NB4 (cell line): ENCODE measurements at regions not wholly inside any gene's neighbourhood (a gene's known extent, or its start where the extent isn't known, plus 50 kb on each side); places are given as distances from the start of the nearest gene placed in this dataset.
"Not testable (repeated sequence)": the region's sequence is repeated elsewhere in the genome, so short reads cannot be mapped to it uniquely, and the experiment has no call there.

Experiments
- DNase-seq: peaks from one replicate; pipeline ENCODE4 v3.0.0; 2010; ENCODE audit warnings: low read depth
- H3K4me3 ChIP-seq: one replicate; pipeline ENCODE4 v1.5.1; 2011; ENCODE audit warnings: mild to moderate bottlenecking, low read depth, low read length, moderate library complexity
- MYC ChIP-seq: IDR thresholded peaks from 2 replicates; pipeline ENCODE4 v1.6.1; 2011; ENCODE audit warnings: low read depth, low read length
- POLR2A ChIP-seq: IDR thresholded peaks from 2 replicates; pipeline ENCODE4 v1.6.1; 2011; ENCODE audit warnings: mild to moderate bottlenecking; ENCODE audit not compliant: insufficient read length; ENCODE audit errors: extremely low read depth
- TF ChIP-seq, protein P1 (sequence below): IDR thresholded peaks from 2 replicates; pipeline ENCODE4 v1.6.1; 2011; ENCODE audit warnings: low read depth, low read length
- TF ChIP-seq, protein P2 (sequence below): IDR thresholded peaks from one replicate; pipeline ENCODE4 v1.5.1; 2012; ENCODE audit warnings: low read depth, low read length

DNA sequence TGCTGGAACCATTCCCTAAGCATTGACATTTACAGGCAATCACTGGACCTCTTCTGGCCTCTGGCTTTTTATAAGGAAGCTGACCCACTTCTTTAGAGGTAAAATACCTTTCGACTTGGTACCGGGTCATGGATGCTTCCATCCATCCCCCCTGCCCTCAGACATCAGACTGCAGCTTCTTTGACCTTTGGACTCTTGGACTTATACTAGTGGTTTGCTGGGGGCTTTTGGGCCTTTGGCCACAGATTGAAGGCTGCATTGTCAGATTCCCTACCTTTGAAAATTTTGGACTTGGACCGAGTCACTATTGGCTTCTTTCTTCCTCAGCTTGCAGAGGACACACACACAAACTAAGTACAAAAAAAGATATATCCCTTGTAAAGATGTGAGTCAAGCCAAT lies 86.1 kb downstream of the TTC6 start:
- TF ChIP-seq POLR2A: no peak
- TF ChIP-seq, protein P1, sequence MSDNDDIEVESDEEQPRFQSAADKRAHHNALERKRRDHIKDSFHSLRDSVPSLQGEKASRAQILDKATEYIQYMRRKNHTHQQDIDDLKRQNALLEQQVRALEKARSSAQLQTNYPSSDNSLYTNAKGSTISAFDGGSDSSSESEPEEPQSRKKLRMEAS: no peak
- TF ChIP-seq MYC: no peak
- TF ChIP-seq, protein P2, sequence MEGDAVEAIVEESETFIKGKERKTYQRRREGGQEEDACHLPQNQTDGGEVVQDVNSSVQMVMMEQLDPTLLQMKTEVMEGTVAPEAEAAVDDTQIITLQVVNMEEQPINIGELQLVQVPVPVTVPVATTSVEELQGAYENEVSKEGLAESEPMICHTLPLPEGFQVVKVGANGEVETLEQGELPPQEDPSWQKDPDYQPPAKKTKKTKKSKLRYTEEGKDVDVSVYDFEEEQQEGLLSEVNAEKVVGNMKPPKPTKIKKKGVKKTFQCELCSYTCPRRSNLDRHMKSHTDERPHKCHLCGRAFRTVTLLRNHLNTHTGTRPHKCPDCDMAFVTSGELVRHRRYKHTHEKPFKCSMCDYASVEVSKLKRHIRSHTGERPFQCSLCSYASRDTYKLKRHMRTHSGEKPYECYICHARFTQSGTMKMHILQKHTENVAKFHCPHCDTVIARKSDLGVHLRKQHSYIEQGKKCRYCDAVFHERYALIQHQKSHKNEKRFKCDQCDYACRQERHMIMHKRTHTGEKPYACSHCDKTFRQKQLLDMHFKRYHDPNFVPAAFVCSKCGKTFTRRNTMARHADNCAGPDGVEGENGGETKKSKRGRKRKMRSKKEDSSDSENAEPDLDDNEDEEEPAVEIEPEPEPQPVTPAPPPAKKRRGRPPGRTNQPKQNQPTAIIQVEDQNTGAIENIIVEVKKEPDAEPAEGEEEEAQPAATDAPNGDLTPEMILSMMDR: no peak
- H3K4me3 ChIP-seq: no peak overlapping the region
- DNase-seq: no peak

DNA sequence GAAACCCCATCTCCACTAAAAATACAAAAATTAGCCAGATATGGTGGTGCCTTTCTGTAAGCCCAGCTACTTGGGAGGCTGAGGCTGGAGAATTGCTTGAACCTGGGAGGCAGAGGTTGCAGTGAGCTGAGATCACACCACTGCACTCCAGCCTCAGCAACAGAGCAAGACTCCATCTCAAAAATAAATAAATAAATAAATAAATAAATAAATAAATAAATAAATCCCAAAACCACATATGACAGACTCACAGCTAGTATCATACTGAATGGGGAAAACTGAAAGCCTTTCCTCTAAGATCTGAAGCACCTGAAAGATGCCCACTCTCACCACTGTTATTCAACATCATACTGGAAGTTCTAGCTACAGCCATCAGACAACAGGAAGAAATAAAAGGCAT lies 97.3 kb downstream of the TTC6 start:
- DNase-seq, H3K4me3 ChIP-seq: not testable (repeated sequence)

DNA sequence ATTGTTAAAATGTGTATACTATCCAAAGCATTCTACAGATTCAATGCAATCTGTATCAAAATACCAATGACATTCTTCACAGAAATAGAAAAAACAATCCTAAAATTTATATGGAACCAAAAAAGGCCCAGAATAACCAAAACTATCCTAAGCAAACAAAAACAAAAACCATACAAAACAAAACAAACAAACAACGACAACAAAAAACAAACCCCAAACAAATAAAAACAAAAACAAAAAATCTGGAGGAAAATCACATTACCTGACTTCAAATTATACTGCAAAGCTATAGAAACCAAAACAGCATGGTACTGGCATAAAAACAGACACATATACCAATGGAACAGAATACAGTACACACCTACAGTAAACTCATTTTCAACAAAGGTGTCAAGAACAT lies 98.0 kb downstream of the TTC6 start:
- not testable (repeated sequence) for H3K4me3 ChIP-seq, DNase-seq

DNA sequence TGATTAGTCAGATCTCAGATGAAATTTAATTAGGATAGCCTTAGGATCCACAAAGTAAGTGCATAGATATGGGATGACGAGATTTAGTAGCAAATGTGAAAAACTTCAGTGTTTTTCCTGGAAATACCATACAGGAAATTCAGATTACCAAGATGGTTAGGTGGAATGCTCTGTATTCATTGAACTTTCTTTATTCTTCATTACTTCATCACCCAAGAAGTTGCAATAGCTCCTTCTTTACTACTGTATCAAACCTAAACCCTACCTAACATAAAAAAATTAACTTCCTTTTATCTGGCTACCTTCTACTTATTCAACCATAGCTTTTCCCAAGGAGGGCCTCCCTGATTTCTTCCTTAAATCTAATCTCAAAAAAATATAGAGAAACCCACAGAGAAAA lies 100.4 kb downstream of the TTC6 start:
- TF ChIP-seq, protein P1: no peak
- TF ChIP-seq POLR2A (no peak), MYC (no peak)
- TF ChIP-seq, protein P2: no peak
- no peak for DNase-seq

DNA sequence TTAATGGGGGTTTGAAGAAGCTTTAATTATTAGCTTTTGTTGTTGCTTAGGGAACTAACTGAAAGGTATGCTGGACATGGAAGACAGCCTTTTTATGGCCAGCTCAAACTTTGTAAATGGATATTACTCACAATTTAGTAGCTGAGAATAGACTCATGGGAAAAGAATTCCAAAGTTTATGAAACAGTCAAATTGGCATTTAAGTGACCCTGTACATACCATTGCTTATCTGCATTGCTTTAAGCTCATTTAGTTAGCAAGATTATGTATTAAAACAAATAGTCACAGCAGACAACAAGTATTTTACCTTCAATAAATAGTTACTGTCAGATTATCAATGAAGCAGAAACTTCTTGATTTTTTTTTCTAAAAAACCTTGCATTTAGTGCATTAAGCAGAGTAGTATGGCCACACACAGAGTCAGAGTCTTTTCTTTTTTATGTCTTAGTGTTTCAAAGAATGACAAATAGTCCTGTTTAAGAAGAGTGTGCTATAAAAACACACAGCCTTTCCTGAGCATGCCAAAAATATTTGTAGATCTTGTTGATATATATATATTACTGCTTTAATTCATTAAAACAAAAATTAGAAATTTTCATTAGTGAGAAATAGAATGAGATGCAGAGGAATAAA lies 102.2 kb downstream of the TTC6 start:
- TF ChIP-seq, protein P2: no peak
- TF ChIP-seq, protein P1: no peak
- TF ChIP-seq POLR2A (no peak), MYC (no peak)
- no peak for DNase-seq
- no peak overlapping the region for H3K4me3 ChIP-seq

More for the DNA sequence above, 100.4 kb downstream of the TTC6 start:
- no peak overlapping the region for H3K4me3 ChIP-seq

DNA sequence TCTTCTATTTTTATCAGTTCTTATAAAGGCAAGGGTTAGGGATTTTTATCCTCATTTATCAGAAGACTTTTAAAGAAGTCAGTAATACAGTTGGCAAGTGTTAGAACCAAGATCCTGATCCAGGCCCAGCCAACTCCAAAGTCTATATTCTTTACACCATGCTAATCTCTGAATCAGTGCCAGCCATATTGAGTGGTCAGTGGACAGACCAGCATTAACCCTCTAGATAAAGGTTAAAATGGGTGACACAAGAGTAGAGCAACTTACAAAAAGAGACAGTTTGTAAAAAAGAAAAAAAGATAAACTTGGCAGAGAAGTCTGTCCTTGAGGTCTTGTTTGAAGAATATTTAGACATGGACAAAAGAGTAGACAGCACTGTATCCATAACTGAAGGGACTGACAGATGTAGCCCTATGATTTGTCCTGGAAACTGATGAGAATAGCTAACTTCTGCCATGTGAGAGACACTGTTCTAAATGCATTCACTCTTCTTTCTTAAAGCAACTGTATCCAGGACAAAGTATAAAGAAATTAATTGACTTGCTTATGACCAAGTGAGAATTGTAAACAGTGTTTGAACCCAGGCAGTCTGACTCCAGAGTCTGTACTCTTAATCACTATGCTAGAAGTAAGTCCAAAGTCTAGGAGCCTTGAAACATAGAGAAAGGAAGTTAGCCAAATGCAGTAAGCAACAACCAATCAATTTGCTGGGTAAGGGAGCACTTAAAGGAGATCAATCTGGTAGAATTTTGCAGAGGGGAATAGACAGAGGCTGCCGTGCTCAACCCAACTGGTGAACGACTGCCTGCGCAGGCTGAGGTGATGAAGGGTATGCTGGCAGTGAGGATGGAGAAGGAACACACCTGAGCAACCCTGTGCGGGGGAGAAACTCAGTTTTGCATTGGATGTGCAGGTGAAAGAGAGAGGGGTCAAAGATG lies 103.7 kb downstream of the TTC6 start:
- H3K4me3 ChIP-seq: no peak overlapping the region
- no peak for DNase-seq
- TF ChIP-seq MYC (no peak), POLR2A (no peak)
- TF ChIP-seq, protein P2: no peak
- TF ChIP-seq, protein P1: no peak
